Left kidney (tissue), 1 donor: ENCODE measurements at regions not wholly inside any gene's neighbourhood (a gene's known extent, or its start where the extent isn't known, plus 50 kb on each side); places are given as distances from the start of the nearest gene placed in this dataset.
"Not testable (repeated sequence)": the region's sequence is repeated elsewhere in the genome, so short reads cannot be mapped to it uniquely, and the experiment has no call there.

Source experiments
- DNase-seq: peaks from one replicate; pipeline ENCODE4 v3.0.0-alpha.2; 2013

GRCh38 chr7:39825401-39825980, 124.6 kb upstream of the CDK13 start:
- no peak for DNase-seq

DNA sequence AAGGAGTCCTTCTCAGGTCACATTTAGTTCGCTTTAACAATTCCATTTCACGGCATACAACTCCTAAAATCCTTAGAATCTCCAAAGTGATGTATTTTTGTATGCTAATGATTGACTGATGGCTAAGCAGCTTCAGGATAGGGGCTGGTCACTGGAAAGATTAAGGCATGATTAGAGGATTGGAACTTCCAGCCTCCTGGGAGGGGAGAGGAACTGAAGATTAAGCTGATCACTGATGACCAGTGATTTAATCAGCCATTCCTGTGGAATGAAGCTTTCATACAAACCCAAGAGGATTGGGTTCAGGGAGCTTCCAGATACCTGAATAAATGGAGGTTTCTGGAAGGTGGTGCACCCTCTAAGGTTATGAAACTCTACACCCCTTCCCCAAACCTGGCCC, 123.9 kb upstream of the CDK13 start:
- DNase-seq = no peak

- DNase-seq = no peak
These were observed 122.5 kb upstream of the CDK13 start for GRCh38 chr7:39827571-39827970.

DNA sequence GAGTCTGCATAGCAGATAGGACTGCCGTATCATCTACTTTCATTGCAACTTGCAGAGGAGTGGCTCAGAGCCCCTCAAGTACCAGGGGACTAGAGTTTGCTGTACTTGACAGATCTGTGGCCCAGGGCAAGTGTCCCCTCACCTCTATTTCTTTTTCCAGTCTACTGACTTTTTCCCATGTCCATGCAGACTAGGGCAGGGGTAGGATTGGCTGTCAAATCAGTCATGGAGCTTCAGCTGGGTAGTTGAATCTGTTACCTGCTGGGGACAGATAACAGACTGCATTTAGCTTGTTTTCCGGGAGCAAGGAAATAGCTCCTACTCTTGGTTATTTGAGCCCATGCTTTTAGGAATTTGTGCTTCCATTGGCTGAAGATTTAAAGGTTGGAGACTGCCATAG, 121.0 kb upstream of the CDK13 start:
- no peak for DNase-seq

- no peak for DNase-seq
These were observed 117.5 kb upstream of the CDK13 start for GRCh38 chr7:39832519-39833085.

DNA sequence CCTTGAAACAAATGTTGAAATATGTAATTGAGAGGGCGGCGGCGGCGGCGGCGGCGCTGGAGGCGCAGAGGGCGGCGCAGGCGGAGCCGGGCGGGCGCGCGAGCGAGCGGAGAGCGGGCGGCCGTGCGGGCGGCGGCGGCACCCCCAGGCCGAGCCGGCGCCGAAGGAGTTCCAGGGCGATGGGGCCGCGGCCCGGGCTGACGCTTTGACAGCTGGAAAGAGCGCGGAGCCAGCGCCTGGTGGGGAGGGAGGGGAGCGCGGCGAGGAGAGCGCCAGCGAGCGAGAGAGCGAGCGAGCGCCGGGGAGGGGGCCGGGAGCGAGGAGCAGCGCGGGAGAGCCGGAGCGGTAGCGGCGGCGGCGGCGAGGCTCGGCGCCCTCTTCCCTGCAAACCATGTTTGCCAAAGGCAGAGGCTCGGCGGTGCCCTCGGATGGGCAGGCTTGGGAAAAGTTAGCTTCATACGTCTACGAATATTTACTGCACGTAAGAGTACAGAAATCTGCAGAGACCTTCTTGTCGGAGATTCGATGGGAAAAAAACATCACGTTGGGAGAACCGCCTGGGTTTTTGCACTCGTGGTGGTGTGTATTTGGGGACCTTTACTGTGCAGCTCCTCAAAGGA, 116.8 kb upstream of the CDK13 start:
- peak; percentile 35 for DNase-seq

GRCh38 chr7:39833865-39834634, 116.0 kb upstream of the CDK13 start:
- DNase-seq = not testable (repeated sequence)

DNA sequence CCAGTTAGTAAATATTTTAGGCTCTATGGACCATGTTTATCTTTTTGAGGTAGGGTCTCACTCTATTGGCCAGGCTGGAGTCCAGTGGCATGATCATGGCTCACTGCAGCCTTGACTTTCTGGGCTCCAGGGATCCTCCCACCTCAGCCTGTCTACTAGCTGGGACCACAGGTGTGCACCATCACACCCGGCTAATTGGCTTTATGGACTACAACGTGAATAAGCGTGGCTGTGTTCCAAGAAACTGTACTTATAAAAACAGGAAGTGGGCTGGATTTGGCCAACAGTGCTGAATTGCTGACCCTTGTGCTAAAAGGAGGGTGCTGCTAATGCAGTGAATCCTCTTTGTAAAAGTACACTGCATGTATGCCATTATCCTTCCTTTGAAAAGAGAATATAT, 111.7 kb upstream of the CDK13 start:
- peak; percentile 36 for DNase-seq

- no peak for DNase-seq
These were observed 105.0 kb upstream of the CDK13 start for GRCh38 chr7:39845006-39845405.

- no peak for DNase-seq
These were observed 102.8 kb upstream of the CDK13 start for GRCh38 chr7:39847227-39847626.

DNA sequence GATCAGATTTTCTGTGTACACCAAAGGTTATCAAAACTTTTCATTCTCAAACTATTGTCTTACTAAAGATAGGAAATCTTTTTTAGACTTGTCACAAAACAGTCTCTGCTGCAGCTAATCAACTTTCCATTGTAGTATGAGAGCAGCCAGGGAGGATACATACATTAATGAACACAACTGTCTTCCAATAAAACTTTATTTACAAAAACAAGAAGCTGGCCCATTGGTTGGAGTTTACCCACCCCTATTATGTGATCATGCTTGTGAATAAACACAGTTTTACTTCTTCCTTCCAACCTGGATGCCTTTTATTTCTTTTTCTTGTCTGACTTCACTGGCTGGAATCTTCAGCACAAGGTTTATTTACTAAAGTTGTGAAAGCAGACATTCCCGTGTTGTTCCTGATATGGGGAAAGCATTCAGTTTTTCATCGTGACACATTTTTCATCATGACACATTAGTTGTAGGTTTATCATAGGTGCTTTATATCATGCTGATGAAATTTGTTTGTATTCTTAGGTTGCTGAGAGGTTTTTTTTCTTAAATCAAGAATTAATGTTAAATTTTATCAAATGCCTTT, 98.5 kb upstream of the CDK13 start:
- no peak for DNase-seq

DNA sequence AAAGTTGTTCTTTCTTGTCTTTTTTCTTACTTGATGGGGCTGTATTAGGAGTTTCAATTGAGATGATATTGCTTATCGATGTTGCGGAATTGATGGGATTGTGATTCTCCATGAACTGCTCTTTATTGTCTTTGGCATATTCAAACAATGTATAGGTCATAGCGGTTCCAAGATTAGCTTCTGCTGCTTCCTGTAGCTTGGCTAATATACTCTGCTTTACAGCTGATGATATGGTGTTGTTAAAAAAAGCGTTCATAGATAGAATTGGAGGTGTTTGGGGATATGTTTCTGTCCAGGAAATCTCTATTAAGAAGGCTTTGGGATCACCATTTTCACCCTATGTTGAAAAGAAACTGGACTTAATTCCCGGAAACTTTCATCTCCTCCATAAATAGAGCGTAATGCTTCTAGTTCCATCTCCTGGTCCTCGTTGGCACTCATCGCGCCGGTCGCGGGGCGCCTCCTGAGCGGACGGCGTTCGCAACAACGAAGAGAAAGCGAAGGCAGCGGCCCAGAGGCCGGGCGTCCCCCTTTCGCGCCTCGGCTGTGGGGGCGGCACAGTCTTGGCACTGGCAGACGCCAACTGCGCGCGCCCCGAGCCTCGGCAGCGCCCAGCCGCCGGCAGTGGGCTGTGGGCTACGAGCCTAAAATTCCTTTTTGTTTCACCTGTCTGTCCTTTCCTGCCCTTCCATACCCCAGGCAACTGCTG, 95.3 kb upstream of the CDK13 start:
- not testable (repeated sequence) for DNase-seq

- DNase-seq = no peak
These were observed 94.8 kb upstream of the CDK13 start for GRCh38 chr7:39855325-39855674.

- DNase-seq = not testable (repeated sequence)
These were observed 86.3 kb upstream of the CDK13 start for GRCh38 chr7:39863675-39864322.

DNA sequence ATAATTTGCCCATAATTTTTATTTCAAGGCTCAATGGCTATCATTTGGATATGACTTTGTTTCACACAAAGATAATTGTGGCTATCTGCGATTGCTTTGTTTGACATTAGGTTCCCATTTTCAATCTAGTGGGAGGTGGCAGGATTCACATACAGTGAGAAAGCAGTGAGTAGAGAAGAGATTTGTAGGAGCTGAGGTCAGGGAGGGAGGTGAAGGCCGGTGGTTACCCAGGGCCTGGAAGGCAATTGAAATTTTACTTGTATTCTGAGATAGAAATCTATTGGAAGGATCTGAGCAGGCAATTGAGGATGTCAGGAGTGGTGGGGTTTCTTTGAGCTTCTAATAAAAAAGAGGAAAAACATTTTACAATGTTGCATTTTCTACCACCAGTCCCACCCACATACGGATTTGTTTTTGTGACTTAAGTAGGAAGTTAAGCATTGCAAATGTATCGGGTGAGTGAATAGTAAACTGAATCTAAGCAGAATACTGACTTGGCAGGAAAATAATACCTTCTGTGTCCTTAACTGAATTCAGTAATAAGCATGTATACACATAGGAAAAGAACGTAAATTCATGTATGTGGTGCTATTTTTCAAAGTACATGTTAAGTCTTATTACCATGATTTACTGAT, 80.1 kb upstream of the CDK13 start:
- DNase-seq = not testable (repeated sequence)

GRCh38 chr7:39871610-39872009, 78.4 kb upstream of the CDK13 start:
- DNase-seq = not testable (repeated sequence)

DNA sequence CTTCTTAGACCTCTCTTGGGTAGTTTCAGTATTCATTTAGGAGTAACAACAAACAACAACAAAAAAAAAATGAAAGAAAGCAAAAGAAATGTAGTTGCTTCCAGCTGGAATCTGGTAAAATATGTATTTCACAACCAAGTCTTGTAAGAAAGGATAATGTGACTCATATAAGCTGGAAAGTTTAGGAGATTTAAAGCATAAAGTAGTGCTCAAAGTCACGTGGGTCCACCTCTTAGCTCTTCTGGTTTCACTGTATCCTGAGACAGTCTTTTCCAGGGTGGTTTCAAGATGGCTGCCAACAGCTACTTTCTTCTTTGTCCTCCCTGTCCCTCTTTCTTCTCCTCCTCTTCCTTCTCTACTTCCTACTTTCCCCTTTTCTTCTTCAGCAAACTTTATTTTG, 69.5 kb upstream of the CDK13 start:
- no peak for DNase-seq

DNA sequence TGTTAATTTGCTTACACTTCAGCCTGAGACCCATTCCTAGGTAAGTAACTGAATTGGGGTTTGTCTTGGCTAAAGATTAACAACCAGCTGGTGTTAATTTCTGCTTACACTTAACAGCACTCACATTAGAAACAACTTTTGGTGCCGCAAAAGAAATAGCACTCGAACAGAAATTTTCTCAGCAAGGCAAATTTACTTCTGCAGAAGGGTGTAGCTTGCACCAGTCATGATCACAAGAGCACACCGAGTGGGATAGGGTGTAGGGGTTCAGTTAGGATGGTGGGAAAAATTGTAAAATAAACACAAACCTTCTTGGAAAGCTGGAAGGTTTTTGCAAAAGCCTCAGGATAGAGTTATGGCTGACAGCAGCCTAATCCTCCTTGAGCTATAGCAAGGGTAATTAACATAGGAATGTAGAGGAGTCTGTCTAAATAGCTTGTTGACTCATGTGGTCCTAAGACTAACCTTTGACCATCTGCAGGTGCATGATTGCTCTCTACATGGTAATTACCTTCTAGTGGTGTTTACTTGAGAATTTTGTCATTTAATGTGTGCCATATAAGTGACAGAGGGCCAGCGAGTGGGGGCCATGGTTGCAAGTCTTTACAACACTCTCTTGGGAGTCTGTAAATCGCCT, 67.8 kb upstream of the CDK13 start:
- DNase-seq = no peak

GRCh38 chr7:39883812-39884390, 66.2 kb upstream of the CDK13 start:
- no peak for DNase-seq

GRCh38 chr7:39888171-39888853, 61.7 kb upstream of the CDK13 start:
- no peak for DNase-seq
